T-helper 2 cell treated with Interferon-gamma antibody and Interleukin-4, amounts not matched to agents 5 μg/mL and 100 μg/mL, for 36 hours (primary cell): ENCODE measurements at regions not wholly inside any gene's neighbourhood (a gene's known extent, or its start where the extent isn't known, plus 50 kb on each side); places are given as distances from the start of the nearest gene placed in this dataset.

ENCODE experiments used
- DNase-seq: peaks from one replicate; pipeline ENCODE4 v3.0.0; 2021; ENCODE audit warnings: low spot score
- H3K27ac Mint-ChIP-seq: one replicate; pipeline ENCODE4 v1.8.0; 2021; ENCODE audit warnings: mild to moderate bottlenecking, mixed read lengths
- H3K27me3 Mint-ChIP-seq: one replicate; pipeline ENCODE4 v1.8.0; 2021; ENCODE audit warnings: low read depth, mixed read lengths
- H3K36me3 Mint-ChIP-seq: one replicate; pipeline ENCODE4 v1.8.0; 2021; ENCODE audit warnings: low read depth, mixed read lengths
- H3K4me1 Mint-ChIP-seq: one replicate; pipeline ENCODE4 v1.8.0; 2021; ENCODE audit warnings: low read depth, mixed read lengths
- H3K4me3 Mint-ChIP-seq: one replicate; pipeline ENCODE4 v1.8.0; 2022; ENCODE audit warnings: mild to moderate bottlenecking, moderate library complexity, mixed read lengths
- H3K9me3 Mint-ChIP-seq: one replicate; pipeline ENCODE4 v1.8.0; 2021; ENCODE audit warnings: mixed read lengths

- H3K4me3 Mint-ChIP-seq, result no peak overlapping the region
- H3K27ac Mint-ChIP-seq, result no peak overlapping the region
- no peak for DNase-seq
- H3K36me3 Mint-ChIP-seq, result no peaks in the 10 kb centered on the region
- no peaks in the 10 kb centered on the region for H3K4me1 Mint-ChIP-seq
- H3K27me3 Mint-ChIP-seq, result no peaks in the 10 kb centered on the region
- H3K9me3 Mint-ChIP-seq, result peaks cover 29% of the 10 kb centered on the region
These were observed 277.0 kb downstream of the CDH2 start for GRCh38 chr18:27899893-27900292.

GRCh38 chr18:27894746-27895145 lies 282.2 kb downstream of the CDH2 start:
- Mint-ChIP-seq H3K27ac (no peak overlapping the region), H3K36me3 (no peaks in the 10 kb centered on the region), H3K27me3 (no peaks in the 10 kb centered on the region), H3K9me3 (peaks cover 16% of the 10 kb centered on the region), H3K4me3 (no peak overlapping the region), H3K4me1 (no peaks in the 10 kb centered on the region)
- no peak for DNase-seq

DNA sequence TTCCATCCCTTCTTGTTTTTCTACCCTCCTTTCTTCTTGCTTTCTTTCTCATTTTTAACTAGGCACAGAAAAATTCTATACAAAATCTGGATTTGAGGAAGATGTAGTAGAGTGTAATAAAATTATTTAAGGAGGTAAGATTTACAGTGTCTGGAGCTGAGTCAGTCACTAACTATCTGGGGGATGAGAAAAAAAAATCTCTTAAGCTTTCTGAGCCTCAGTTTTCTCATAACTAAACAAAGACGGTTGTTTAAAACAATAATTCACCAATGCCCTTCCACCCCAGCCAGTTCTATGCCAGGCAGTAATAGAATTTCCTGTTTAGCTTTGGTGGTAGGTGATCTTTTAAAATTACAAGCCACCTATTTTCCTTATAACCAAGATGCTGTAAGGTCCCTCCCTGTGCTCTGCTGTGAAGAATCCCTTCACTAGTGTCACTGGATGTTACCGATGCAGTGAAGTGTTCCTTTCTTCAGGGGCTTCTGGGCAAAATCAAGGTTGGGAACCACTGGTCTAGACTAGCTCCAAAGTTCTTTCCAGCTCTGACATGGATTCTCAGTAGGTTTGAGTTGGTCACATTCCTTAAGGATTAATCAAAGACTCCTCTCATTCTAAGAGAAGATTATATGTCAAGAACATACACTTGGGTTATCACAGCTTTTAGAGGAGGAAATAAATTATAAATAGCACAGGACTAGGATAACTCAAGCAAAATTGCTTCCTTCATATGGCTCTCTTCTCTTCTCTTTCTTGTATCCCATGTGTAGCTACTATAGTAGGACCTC lies 289.0 kb downstream of the CDH2 start:
- no peak for DNase-seq
- H3K4me3 Mint-ChIP-seq, result no peak overlapping the region
- no peaks in the 10 kb centered on the region for H3K4me1 Mint-ChIP-seq
- H3K9me3 Mint-ChIP-seq, result peaks cover 5% of the 10 kb centered on the region
- H3K27ac Mint-ChIP-seq, result no peak overlapping the region
- no peaks in the 10 kb centered on the region for H3K27me3 Mint-ChIP-seq
- no peaks in the 10 kb centered on the region for H3K36me3 Mint-ChIP-seq

GRCh38 chr18:27887287-27887686 lies 289.6 kb downstream of the CDH2 start:
- no peak for DNase-seq
- H3K36me3 Mint-ChIP-seq, result no peaks in the 10 kb centered on the region
- H3K4me3 Mint-ChIP-seq, result no peak overlapping the region
- H3K27me3 Mint-ChIP-seq, result no peaks in the 10 kb centered on the region
- peaks cover 9% of the 10 kb centered on the region for H3K9me3 Mint-ChIP-seq
- no peaks in the 10 kb centered on the region for H3K4me1 Mint-ChIP-seq
- no peak overlapping the region for H3K27ac Mint-ChIP-seq

DNA sequence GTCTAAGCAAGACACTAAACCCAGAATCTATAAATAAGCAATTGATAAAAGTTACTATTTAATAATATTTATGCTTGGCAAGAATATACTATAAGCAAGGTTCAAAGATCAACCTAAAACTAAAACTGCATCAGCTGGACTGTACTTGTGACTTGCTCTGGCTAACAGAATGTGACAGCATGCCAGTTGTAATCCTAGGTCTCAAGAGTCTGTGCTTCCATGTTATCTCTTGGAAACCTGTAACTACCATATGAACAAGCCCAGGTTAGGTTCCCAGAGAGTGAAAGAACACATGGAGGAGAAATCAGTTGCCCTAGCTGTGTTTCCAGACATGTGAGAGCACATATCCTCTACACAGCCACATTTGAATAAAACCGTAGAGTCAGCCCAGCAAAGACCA lies 297.4 kb downstream of the CDH2 start:
- Mint-ChIP-seq H3K4me3 (no peak overlapping the region), H3K4me1 (no peaks in the 10 kb centered on the region), H3K36me3 (no peaks in the 10 kb centered on the region)

DNA sequence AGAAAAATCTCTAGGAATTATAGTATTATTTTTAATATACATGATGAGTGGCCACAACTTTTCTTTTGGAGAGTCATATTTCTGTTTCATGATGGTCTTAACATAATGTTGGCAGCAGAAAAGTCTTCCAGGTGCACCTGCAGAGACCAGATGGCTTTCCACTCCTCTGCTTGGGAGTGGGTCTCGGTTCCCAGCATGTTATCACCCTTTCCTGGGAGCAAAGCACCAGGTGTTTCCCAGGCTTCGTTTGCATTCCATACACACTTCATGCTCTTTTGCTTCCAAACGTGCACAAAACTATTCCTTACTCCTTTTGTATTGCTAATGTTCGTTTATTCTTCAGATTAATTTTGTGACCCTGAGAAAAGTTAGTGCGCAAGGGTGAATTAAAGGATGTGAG lies 305.2 kb downstream of the CDH2 start:
- Mint-ChIP-seq H3K36me3 (no peaks in the 10 kb centered on the region), H3K9me3 (peaks cover 8% of the 10 kb centered on the region), H3K27ac (no peak overlapping the region), H3K4me1 (no peaks in the 10 kb centered on the region), H3K27me3 (no peaks in the 10 kb centered on the region), H3K4me3 (no peak overlapping the region)
- no peak for DNase-seq

More for the DNA sequence above, 297.4 kb downstream of the CDH2 start:
- Mint-ChIP-seq H3K27ac (no peak overlapping the region), H3K27me3 (no peaks in the 10 kb centered on the region), H3K9me3 (peaks cover 25% of the 10 kb centered on the region)
- DNase-seq, result no peak

DNA sequence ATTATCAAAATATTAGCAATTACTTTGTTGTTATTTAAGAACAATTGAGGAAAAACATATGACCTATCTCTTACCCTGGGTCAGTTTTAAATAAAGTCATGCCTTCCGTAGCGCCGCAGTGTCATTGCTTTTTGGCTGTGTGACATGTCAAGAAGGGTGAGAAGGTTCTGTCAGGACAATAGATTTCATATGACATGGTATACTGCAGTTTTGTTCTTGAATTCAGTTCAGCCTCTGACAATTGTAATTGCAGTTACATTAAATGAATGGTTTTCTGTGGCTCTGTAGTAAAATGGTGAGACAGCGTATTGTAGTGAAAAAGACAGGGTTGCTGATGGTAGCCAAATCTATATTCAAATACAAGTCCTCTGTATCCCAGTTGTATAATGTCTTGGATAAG lies 307.2 kb downstream of the CDH2 start:
- H3K4me1 Mint-ChIP-seq, result no peaks in the 10 kb centered on the region
- no peaks in the 10 kb centered on the region for H3K27me3 Mint-ChIP-seq
- no peak for DNase-seq
- no peaks in the 10 kb centered on the region for H3K36me3 Mint-ChIP-seq
- H3K4me3 Mint-ChIP-seq, result no peak overlapping the region
- H3K27ac Mint-ChIP-seq, result no peak overlapping the region
- peaks cover 8% of the 10 kb centered on the region for H3K9me3 Mint-ChIP-seq

DNA sequence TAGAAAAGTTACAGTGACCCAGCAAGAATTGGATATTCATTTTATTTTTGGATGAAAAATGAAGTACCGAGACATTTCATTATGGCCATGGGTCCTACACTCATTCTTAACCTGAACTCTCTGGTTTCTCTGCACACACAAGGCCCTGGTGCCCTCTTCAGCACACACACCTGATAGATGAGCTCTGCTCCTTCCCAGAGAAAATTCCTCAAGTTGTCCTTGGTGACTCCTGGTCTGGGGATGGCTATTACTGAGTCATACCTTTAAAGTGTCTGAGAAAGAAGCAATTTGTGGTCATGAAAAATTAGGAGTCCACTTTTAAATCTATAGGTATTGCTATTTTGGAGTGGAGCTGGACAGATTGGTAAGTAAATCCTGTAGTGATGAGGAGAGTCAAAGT lies 311.5 kb downstream of the CDH2 start:
- H3K27me3 Mint-ChIP-seq, result no peaks in the 10 kb centered on the region
- H3K27ac Mint-ChIP-seq, result no peak overlapping the region
- no peaks in the 10 kb centered on the region for H3K36me3 Mint-ChIP-seq
- no peak for DNase-seq
- no peak overlapping the region for H3K4me3 Mint-ChIP-seq
- H3K9me3 Mint-ChIP-seq, result no peaks in the 10 kb centered on the region
- no peaks in the 10 kb centered on the region for H3K4me1 Mint-ChIP-seq

DNA sequence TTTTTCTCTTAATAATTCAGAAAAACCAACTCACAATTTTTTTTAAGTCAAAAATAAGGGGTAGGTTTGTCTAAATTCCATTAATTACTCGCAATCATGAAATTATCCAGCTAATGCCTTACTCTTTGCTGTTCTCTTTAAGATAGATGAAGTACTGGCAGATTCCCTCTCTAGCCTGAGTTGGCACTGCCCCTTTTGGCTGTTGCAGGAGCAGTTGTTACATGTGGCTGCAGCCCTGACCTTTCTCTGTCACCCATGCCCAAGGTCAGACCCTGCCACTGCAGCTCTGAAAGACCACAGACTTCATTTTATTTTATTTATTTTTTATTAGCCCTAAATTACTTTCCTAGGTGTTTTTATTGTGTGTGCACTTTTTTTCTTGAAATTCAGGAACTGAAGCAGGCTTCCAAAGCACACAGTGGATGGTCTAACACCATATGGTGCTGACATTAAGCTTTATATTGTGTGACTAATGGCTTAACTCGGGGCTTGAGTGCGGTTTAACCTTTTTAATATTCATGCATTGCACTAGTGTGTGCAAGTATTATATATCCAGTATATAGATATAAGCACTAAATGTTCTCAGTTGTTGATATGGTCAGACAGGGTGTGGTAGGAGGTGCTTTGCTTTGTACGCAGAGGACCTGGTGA lies 313.0 kb downstream of the CDH2 start:
- Mint-ChIP-seq H3K27me3 (no peaks in the 10 kb centered on the region), H3K27ac (no peak overlapping the region), H3K9me3 (no peaks in the 10 kb centered on the region), H3K36me3 (no peaks in the 10 kb centered on the region), H3K4me1 (no peaks in the 10 kb centered on the region), H3K4me3 (no peak overlapping the region)
- DNase-seq, result no peak

GRCh38 chr18:27862041-27862682 lies 314.8 kb downstream of the CDH2 start:
- H3K4me3 Mint-ChIP-seq, result no peak overlapping the region
- no peak overlapping the region for H3K27ac Mint-ChIP-seq
- no peaks in the 10 kb centered on the region for H3K36me3 Mint-ChIP-seq
- DNase-seq, result no peak
- peaks cover 3% of the 10 kb centered on the region for H3K9me3 Mint-ChIP-seq
- H3K4me1 Mint-ChIP-seq, result no peaks in the 10 kb centered on the region
- no peaks in the 10 kb centered on the region for H3K27me3 Mint-ChIP-seq

GRCh38 chr18:27861539-27861938 lies 315.4 kb downstream of the CDH2 start:
- H3K4me1 Mint-ChIP-seq, result no peaks in the 10 kb centered on the region
- no peak for DNase-seq
- H3K27me3 Mint-ChIP-seq, result no peaks in the 10 kb centered on the region
- no peak overlapping the region for H3K4me3 Mint-ChIP-seq
- peaks cover 3% of the 10 kb centered on the region for H3K9me3 Mint-ChIP-seq
- H3K36me3 Mint-ChIP-seq, result no peaks in the 10 kb centered on the region
- no peak overlapping the region for H3K27ac Mint-ChIP-seq

DNA sequence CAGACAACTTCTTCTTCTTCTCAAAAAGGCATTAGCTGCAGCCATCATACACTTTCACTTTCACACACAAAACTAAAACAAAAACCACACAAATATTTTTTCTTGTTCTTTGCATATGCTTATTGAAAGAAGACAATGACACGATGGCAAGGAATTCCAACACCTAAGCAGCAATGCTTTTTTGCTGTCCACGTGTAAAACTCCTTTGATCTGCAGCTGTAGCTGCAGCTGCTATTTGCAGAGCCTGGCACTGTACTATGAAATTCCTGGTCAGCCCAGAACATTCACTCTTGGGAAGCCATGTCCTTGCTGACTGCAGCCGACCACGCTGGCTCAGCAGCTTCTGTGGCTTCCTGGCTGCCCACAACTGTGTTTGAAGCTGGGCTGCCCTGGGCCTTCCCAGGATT lies 316.2 kb downstream of the CDH2 start:
- DNase-seq, result no peak
- no peaks in the 10 kb centered on the region for H3K4me1 Mint-ChIP-seq
- H3K27me3 Mint-ChIP-seq, result no peaks in the 10 kb centered on the region
- H3K9me3 Mint-ChIP-seq, result peaks cover 3% of the 10 kb centered on the region
- H3K4me3 Mint-ChIP-seq, result no peak overlapping the region
- H3K27ac Mint-ChIP-seq, result no peak overlapping the region
- no peaks in the 10 kb centered on the region for H3K36me3 Mint-ChIP-seq

DNA sequence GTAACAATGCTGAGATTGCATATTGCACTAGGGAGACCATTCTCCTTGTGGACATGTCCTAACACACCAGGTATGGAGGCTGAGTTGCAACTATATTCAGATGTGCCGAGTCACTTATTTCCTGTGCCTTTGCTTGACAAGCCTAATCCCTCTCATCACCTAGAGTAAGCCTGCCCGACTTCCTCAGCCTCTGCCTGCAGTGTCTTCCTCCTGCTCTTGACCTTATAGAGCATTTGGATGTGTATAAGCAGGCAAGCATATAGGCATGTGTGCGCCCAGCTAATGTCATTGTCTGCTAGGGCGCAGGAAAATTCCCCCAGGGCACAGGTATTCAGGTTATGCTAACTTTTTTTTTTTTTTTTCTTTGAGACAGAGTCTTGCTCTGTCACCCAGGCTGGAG lies 316.9 kb downstream of the CDH2 start:
- no peaks in the 10 kb centered on the region for H3K4me1 Mint-ChIP-seq
- no peak overlapping the region for H3K27ac Mint-ChIP-seq
- H3K4me3 Mint-ChIP-seq, result no peak overlapping the region
- no peaks in the 10 kb centered on the region for H3K27me3 Mint-ChIP-seq
- no peak for DNase-seq
- H3K36me3 Mint-ChIP-seq, result no peaks in the 10 kb centered on the region
- peaks cover 3% of the 10 kb centered on the region for H3K9me3 Mint-ChIP-seq

DNA sequence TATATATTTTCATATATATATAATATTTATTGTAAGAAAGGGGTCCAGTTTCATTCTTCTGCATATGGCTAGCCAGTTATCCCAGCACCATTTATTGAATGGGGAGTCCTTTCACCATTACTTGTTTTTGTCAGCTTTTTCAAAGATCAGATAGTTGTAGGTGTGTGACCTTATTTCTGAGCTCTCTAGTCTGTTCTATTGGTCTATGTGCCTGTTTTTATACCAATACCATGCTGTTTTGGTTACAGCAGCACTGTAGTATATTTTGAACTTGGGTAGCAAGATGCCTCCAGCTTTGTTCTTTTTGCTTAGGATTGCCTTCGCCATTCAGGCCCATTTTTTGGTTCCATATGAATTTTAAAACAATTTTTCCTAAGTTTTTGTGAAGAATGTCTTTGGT lies 320.1 kb downstream of the CDH2 start:
- Mint-ChIP-seq H3K36me3 (no peaks in the 10 kb centered on the region), H3K27ac (no peak overlapping the region), H3K9me3 (peaks cover 11% of the 10 kb centered on the region), H3K4me3 (no peak overlapping the region), H3K27me3 (no peaks in the 10 kb centered on the region), H3K4me1 (no peaks in the 10 kb centered on the region)
- DNase-seq, result no peak
